ENCODE measurements at regions not wholly inside any gene's neighbourhood (a gene's known extent, or its start where the extent isn't known, plus 50 kb on each side); places are given as distances from the start of the nearest gene placed in this dataset.

DNA sequence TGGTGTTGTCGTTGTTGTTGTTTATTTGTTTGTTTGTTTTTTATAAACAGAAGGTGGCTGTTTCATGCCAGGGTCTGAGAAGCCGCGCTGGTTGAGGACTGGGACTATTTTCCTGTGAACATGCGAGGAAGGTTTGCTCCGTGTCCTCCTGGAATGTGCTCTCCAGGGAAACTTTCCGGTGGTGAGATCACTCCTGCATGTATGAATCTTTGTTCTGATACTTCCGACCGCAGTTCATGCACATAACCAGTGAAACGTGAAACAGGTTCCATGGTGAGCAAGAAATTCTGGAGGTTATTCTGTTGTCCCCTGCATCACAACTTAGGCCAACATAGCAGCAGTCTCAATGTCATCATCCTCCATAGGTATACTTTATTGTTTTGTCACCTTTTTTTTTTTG, 187.6 kb upstream of the ARGLU1 start:
- TF ChIP-seq EZH2phosphoT487 (IDR thresholded peaks at IDR 0.05; ENCODE audit: borderline replicate concordance, low read length) = no peak
- no peak for TF ChIP-seq CTCF (conservative IDR thresholded peaks at IDR 0.05; ENCODE audit: low read depth, low read length)

All from PC-3 (cell line).